Anterior cingulate cortex (tissue), 58 donors: ENCODE measurements at regions not wholly inside any gene's neighbourhood (a gene's known extent, or its start where the extent isn't known, plus 50 kb on each side); places are given as distances from the start of the nearest gene placed in this dataset.

Source experiments
- DNase-seq, 58 donors: peaks; one replicate each; lab custom pipeline; 2025; lab: John Stamatoyannopoulos, UW

DNA sequence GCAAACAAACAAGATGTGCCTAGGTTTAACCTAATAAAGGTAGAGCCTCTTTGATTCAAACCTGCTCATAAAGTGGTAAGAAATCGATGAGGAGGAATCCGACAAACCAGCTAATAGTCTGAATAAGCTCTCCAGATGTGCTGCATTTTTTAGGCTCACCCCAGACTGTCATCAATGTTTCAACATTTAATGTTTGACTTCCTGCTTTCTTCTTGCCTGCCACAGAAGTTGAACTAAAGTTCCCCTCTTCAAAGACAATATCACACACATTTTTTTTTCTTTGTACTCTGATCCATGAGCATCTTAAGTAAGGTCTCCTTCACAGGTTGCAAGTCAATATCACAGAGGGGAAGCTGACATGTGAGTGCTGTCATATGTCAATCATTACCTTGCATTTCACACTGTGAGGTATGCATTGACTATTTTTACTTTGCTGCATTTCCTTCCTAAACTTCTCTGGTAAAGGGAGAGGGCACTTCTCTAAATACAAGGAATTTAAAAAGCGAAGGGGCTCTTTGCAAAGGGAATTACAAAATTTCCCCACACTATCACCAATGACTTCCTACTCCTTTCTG lies 172.3 kb upstream of the MCTP2 start:
- no peak for DNase-seq

DNA sequence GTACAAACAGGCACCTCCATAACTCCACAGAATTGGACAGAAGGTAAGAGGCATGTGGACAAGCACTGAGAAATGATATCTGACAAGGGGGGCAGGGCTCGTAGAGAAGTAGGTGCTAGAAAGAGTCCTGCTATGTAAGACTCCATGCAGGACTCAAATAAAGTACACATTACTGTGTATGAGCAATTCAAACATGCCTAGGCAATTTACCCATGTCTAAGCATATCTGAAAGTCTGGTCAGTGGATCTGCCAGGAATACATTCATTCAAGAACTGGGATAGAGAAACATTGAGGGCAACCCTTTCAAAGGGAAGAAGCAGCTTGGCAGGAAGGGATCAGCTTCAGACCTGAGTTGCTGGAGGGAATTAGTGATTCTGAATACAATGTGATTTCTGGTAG lies 174.1 kb upstream of the MCTP2 start:
- DNase-seq = no peak

DNA sequence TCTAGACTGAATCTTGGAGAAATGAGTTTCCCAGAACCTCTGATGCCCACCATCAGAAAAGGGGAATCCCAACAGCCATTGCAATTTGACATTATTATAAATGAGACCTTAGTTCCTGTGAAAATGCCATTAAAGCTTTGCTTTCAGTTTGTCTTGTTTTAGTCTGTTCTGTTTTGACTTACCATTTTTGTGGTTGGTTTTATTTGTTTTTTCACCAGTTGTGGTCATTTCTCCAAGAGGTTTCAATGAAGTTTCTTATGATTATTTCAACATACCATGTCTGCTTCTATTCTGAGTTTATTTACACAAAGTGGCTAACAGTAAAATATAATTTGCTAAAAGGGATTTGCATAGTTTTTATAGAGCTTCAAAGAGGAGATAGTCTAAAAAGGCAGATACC lies 175.0 kb upstream of the MCTP2 start:
- no peak for DNase-seq

DNA sequence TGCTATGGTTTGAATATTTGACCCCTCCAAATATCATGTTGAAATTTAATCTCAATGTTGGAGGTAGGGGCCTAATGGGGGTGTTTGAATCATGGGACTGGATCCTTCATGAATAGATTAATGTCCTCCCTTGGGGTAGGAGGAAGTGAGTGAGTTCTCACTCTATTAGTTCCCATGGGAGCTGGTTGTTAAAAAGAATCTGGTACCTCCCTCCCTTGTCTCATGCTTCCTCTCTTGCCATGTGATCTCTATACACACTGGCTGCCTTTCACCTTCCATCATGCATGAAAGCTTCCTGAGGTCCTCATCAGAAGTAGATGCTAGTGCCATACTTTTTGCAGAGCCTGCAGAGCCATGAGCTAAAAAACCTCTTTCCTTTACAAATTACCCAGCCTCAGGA lies 177.7 kb upstream of the MCTP2 start:
- no peak for DNase-seq

DNA sequence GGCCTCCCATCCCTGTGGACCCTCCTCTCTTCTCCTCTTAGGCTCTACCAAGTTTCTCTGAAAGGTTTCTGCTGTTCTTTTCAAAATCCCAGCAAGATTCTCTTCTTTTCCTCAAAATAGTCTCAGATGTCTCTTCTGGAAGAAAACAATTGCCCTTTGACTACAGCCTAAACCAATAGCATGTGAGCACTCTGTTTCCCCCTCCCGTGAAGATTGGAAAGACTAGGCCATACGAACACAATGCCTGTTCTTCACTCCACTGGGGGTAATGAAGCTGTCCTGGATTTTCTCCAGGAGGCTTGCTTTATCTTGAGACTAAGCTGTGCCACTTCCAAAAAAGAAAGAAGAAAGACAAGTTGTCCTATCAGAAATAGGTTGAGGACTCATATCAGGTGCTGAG lies 178.7 kb upstream of the MCTP2 start:
- peak in 4 of 58 donors; percentile 2 to 6 (median 3) for DNase-seq

DNA sequence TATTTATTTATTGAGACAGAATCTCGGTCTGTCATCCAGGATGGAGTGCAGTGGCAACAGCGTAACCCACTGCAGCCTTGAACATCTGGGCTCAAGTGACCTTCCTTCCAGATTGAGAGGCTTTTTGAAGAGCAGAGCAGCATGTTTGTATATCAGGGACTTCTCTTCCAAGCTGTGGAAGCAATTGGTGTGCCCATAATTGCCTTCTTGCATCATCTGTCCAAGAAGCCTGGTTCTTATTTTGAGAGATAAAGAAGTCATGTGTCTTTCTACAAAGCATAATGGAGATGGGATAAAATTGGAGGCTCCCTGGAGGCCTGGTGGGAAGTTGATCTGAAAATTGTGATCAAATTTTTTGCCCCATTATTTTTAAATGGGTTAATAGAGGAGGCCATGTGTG lies 183.8 kb upstream of the MCTP2 start:
- DNase-seq = no peak

DNA sequence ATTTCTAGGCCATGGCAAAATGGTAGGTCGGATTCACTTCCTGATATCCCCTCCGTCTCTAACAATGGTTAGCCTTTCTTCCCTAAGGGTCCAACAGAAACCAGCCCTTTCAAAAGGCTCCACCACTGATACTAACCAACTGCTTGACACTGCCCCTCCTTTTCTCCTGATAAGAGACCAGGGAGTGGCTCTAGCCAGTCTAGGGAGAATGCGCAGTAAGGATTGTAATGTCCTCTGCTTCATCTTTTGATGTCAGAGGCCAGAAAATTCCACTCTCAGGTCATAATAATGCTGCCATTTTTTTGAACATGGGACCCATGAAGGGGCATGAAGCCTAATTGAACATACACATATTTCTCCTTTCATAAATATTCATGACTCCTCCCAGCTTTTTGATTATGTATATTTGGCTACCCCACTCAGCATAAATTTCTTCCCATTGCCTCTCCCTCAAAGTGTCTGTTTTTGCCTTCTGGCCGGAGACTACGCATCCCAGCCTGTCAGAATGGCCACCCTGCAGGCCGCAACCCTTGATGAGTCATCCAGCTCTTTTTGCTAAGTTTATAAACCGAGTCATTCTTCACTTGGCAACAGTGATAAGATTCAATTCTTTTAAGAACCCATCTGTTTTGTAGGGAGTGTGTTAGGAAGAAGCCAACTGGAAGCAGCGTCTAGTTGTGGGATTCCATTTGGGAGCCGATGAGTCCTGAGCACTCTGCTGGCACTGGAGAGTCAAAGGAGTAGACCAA lies 189.0 kb upstream of the MCTP2 start:
- no peak for DNase-seq

DNA sequence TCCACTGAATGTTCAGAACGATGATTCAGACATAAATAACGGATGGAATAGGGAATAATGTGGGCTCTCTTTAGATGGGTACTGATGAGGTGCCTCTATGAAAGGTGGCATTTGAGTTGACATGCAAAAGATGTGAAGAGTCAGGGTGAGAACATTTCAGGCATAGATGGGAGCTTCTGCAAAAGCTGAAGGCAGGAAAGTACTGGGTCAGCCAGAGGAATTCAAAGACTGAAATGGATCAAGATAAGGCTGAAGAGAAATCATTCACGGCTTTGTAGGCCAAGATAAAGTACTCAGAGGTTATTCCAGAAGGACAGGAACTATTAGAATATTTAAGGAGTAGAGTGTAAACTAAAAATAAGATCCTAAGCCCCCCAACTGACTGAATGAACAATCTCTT lies 189.6 kb upstream of the MCTP2 start:
- DNase-seq = no peak

DNA sequence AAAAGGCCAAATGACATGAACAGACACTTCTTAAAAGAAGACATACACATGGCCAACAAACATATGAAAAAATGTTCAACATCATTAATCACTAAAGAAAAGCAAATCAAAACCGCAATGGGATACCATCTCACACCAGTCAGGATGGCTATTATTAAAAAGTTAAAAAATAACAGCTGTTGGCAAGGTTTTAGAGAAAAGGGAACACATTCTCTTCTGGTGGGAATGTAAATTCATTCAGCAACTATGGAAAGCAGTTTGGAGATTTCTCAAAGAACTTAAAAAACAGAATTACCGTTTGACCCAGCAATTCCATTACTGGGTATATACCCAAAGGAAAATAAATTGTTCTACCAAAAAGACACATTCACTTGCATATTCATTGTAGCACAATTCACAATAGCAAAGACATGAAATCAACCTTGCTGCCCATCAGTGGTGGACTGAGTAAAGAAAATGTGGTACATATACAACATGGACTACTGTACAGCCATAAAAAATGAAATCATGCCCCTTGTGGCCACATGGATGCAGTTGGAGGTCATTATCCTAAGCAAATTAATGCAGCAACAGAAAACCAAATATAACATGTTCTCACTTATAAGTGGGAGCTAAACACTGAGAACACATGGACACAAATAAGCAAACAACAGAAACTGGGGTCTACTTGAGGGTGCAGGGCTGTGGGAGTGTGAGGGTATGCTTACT lies 190.7 kb upstream of the MCTP2 start:
- no peak for DNase-seq

DNA sequence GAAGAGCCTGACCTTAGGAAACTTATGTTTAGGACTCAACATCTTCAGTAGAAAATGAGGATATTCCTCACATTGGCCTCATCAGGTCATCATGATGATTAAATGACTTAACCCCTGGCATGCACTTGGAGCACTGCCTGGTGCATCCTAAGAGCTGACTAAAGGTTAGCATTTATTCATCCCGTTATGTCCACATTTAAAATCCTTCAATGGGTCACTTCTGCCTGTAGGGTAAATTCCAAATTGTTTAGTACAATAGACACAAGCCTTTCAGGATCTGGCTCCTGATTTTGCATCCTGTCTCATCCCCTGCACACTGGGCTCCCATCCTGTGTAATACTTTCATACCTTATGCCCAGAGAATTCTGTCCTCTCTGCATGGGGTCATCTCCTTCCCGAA lies 195.2 kb upstream of the MCTP2 start:
- DNase-seq = no peak

DNA sequence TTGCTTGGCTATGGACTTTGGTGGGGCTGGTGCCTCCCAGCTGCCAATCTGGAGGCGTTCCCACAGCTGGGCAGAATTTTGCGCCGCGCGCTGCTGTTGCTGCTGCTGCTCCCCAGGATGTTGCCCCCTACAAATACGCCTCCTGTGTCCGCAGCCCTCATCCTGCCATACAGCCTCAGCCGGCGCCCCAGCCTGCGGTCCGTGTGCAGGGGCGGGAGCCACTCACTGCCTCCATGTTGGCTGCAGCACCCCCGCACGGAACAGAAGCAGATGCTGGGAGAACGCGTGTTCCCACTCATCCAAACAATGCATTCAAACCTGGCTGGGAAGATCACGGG lies 197.7 kb upstream of the MCTP2 start:
- DNase-seq = no peak

DNA sequence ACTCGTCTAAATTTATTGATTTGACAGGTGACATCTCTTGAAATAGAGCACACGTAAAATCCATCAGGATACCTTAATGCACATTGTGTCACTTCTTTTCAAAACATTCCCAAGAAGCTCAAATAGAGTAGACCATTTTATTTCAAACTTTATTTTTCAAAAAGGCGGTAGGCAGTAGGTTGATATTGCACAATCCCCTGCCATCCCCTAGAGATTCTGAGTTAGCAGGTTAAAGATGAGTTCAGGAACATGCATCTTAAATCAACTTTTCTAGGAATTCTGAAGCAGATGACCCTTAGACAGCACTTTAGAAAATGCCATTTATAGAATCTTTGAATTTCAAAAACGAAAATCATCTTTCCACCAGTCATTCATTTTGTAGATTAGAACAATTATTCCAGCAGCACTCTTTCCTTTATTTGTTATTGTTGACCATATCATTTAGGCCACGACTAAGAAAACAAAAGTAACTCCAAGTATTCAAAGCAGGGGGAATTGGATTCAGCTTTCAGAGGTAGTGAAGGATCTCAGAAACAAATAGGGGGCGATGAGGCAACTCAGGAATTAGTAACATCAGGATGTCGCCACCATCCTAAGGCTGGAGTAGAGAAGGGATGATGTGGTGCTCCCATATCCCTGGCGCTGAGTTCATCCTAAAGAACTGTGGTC lies 198.2 kb upstream of the MCTP2 start:
- DNase-seq = no peak

DNA sequence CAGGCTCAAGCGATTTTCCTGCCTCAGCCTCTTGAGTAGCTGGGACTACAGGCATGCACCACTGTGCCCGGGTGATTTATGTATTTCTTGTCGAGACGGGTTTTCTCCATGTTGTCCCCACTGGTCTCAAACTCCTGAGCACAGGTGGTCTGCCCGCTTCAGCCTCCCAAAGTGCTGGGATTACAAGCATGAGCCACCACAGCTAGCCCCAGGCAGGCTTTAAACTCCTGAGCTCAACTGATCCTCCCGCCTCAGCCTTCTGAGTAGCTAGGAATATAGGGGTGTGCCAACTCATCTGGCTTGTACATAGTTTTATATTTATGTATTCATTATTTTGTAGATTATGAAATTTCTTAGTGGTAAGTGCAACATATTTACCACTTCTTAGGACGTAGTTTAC lies 198.8 kb upstream of the MCTP2 start:
- DNase-seq = no peak

DNA sequence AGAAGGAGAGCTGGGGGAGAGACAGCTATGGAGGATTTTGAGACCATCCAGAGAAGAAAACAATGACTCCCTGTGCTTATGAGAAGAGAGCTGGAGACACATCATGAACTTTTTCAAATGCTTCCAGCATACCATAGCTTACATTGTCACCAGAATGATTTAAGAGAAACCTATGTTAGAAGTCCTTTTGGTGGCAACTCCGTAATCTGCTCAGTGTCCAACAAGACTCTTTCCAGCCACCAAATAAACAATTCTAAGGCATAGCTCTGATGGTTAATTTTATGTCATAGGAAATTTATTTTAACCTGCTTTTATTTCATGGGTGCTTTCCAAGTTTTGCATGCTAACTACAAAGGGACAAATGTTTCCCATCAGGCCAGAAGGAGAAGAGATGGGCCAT lies 200.3 kb upstream of the MCTP2 start:
- DNase-seq = no peak

DNA sequence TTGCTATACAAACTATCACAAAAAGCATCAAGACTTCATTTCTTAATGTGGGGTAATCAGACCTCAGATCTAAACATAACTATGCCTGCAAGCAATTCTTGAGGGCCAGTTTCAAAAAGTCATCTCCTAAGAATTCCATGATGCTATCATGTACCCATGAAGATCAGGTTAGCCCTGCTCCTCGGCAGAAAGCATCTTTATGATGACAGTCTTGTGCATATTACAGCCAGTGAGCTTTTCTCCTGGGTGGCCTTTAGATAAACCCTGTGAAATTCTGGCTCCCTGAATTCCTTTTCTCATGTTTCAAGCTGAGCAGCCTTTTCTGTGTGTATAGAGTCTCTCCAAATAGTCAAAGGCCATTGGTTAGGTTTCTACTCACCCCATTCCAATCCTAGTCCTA lies 201.9 kb upstream of the MCTP2 start:
- no peak for DNase-seq

DNA sequence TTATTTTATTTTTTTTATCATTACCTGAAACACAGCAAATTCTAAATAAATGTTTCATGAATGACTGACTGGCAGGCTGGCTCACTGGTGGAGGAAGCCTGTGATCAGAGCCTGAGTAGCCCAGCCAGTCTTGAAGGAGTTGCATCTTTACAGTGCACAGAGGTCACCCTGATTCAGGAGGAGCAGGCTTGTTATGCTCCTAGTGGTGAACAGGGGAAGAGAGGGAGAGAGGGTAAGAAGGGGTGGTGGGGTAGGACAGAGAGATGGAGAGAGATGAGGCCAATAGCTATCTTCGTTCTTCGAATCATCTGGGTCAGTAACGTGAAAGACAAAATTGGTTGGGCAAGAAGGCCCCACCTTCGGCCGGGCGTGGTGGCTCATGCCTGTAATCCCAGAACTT lies 202.6 kb upstream of the MCTP2 start:
- DNase-seq = no peak

DNA sequence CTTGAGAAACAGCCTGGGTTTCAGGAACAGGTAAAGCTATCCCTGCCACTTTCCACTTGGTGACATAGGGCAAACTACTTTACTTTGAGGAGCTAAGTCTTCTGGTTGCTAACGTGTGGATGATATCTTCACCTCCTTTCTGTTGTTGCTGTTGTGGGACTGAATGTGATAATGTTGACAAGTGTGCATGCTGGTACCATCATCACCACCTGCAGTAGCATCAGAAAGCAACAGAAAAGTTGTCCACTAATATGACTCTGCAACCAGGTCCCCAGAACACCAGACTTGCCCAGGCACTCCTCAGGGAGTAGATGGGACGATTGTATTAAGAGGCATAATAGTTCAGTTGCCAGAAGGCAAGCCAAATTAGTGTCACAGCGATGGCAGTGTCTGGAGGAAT lies 203.2 kb upstream of the MCTP2 start:
- DNase-seq = no peak

DNA sequence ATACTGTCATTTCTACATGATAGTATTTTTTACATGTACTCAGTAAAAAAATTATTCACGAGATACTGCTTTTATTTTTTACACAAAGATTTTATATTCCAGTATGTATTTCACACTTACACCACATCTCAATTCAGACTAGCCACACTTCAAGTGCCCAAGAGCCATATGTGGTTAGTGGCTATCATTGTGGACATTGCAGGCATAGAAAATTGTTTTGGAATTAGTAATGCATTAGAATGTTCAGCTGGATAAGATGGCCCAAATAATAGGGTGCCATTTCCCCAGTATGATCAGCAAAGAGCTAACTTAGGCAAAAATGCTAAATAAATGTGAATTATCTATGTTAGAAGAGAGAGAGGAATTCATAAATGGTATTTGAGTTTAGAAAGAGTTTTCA lies 203.8 kb upstream of the MCTP2 start:
- no peak for DNase-seq

DNA sequence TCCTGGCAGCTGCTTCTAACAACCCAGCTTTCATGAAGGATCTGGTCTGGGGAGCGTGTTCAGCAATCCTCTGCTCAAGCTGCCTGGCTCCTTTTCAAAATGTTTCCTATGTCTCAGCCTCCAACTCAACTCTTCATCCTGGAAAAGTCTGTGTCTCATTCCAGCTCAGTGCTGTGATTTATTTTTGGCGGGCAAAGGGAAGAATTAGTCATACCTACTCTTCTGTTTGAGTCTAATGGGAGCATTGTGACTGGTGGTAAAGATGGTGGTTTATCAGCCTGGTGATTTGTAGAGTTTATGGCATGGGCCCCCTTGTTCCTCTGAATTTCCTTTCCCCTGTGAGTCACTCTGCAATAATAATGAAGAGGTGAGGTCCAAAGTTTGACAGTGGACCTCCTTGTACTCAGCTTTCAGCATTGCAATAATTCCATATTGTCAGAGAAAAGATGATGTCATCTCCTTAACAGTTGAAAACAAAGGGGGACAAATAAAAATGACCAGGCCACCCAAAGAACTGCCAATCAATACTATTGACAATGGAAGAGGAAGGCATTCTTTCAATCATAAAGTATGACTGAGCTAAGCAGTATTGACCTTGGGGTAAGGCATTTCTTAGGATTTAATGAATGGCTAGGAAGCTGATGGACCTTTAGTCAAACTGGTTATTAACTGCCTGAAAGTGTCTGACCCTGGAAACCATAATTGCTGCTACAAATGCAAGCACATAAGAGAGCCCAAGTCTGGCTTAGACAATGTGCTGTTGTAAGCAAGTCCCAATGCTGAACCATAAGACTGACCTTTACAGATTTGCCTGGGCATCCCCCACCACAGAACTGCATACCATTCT lies 204.7 kb upstream of the MCTP2 start:
- DNase-seq = no peak

DNA sequence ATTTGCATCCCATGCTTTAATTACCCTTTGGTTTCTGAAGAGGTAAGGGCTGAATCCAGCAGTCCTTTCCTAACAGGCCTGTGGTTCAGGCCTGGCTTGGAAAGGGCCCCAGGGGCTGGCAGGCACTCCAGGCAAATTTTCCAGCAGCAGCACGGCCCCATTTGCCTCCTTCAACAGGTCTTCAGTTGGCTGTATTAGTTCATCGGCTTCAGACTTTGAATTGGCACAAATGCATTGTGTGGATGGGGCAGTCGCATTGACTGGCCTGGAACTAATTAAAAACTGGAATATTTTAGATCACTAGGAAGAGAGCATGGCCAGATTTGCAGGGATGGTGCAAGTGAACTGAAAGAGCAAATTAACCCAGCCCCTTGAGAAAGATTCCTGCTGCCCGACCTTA lies 207.8 kb upstream of the MCTP2 start:
- peak in 34 of 58 donors; percentile 2 to 63 (median 18) for DNase-seq
